CD14-positive monocyte (primary cell): ENCODE measurements at regions not wholly inside any gene's neighbourhood (a gene's known extent, or its start where the extent isn't known, plus 50 kb on each side); places are given as distances from the start of the nearest gene placed in this dataset.

Source experiments
- DNase-seq, 3 donors: peaks; one replicate each; pipeline ENCODE4 v3.0.0-alpha.2; 2011 to 2022
- H2AFZ ChIP-seq: 2 replicates; pipeline ENCODE4 v1.6.0; 2012; ENCODE audit warnings: mild to moderate bottlenecking, low read depth, low read length, inconsistent platforms; ENCODE audit not compliant: insufficient read depth, poor library complexity, severe bottlenecking
- H3K27ac ChIP-seq, 2 donors: 1 replicate in 1 of 2; 2 replicates in 1 of 2; pipeline ENCODE4 v1.5.1; 2012 to 2013; ENCODE audit warnings: low read length in 2 of 2, control low read depth in 1 of 2, inconsistent platforms in 1 of 2, low read depth in 1 of 2, mild to moderate bottlenecking in 1 of 2
- H3K27me3 ChIP-seq, 2 donors: one replicate each; pipeline versions ENCODE4 v1.6.0 to v1.6.1; 2011 to 2013; ENCODE audit warnings: low read length in 2 of 2; ENCODE audit not compliant: control insufficient read depth in 2 of 2, insufficient read depth in 2 of 2
- H3K36me3 ChIP-seq, 2 donors: replicated peaks in 1 of 2; 1 replicate in 1 of 2; 2 replicates in 1 of 2; pipeline versions ENCODE4 v1.5.1 to v1.6.1; 2012 to 2013; ENCODE audit warnings: low read length in 2 of 2, control low read depth in 1 of 2, inconsistent platforms in 1 of 2, mild to moderate bottlenecking in 1 of 2; ENCODE audit not compliant: insufficient read depth in 2 of 2, control insufficient read depth in 1 of 2
- H3K4me1 ChIP-seq, 2 donors: 1 replicate in 1 of 2; 2 replicates in 1 of 2; pipeline versions ENCODE4 v1.5.1 to v1.6.1; 2012 to 2013; ENCODE audit warnings: low read length in 2 of 2, control low read depth in 1 of 2, inconsistent platforms in 1 of 2, mild to moderate bottlenecking in 1 of 2, moderate library complexity in 1 of 2; ENCODE audit not compliant: insufficient read depth in 2 of 2, control insufficient read depth in 1 of 2
- H3K4me2 ChIP-seq: replicated peaks from 2 replicates; pipeline ENCODE3; 2012; ENCODE audit warnings: low read length, moderate library complexity, mild to moderate bottlenecking; ENCODE audit not compliant: poor library complexity, severe bottlenecking; ENCODE audit errors: extremely low read depth
- H3K4me3 ChIP-seq, 3 experiments: fragments of 200-600 bp in 1 of 3; sonication (generic) in 1 of 3; replicated peaks in 1 of 3; 1 replicate in 2 of 3; 2 replicates in 1 of 3; pipeline ENCODE4 v1.5.1; 2011 to 2013; ENCODE audit warnings: low read length in 3 of 3, mild to moderate bottlenecking in 3 of 3, control low read depth in 2 of 3, low read depth in 2 of 3, inconsistent platforms in 1 of 3, moderate library complexity in 1 of 3
- H3K79me2 ChIP-seq: 2 replicates; pipeline ENCODE4 v1.6.0; 2012; ENCODE audit warnings: mild to moderate bottlenecking, control low read depth, inconsistent platforms, low read length, moderate library complexity; ENCODE audit not compliant: insufficient read depth
- H3K9ac ChIP-seq: 2 replicates; pipeline ENCODE4 v1.6.0; 2017; ENCODE audit warnings: low read length, mild to moderate bottlenecking; ENCODE audit not compliant: insufficient read depth, poor library complexity, severe bottlenecking
- H3K9me3 ChIP-seq, 2 donors: replicated peaks in 1 of 2; 1 replicate in 1 of 2; 2 replicates in 1 of 2; pipeline versions ENCODE4 v1.5.1 to v1.6.1; 2012 to 2013; ENCODE audit warnings: low read length in 2 of 2, control low read depth in 1 of 2; ENCODE audit not compliant: control insufficient read depth in 1 of 2, insufficient read depth in 1 of 2
- H4K20me1 ChIP-seq: 2 replicates; pipeline ENCODE4 v1.6.0; 2012; ENCODE audit warnings: mild to moderate bottlenecking, low read length, control low read depth, moderate library complexity; ENCODE audit not compliant: insufficient read depth
- H3K27ac Mint-ChIP-seq, 7 donors: one replicate each; pipeline ENCODE4 v1.8.0; 2020; ENCODE audit warnings: mild to moderate bottlenecking in 7 of 7, mixed read lengths in 7 of 7, moderate library complexity in 6 of 7, inconsistent platforms in 2 of 7
- H3K27me3 Mint-ChIP-seq, 3 donors: one replicate each; pipeline ENCODE4 v1.8.0; 2021 to 2022; ENCODE audit warnings: low read depth in 3 of 3, mild to moderate bottlenecking in 3 of 3, mixed read lengths in 3 of 3, moderate library complexity in 3 of 3, inconsistent platforms in 1 of 3
- H3K36me3 Mint-ChIP-seq, 2 donors: one replicate each; pipeline ENCODE4 v1.8.0; 2020; ENCODE audit warnings: mixed read lengths in 2 of 2, inconsistent platforms in 1 of 2, mild to moderate bottlenecking in 1 of 2
- H3K4me1 Mint-ChIP-seq: one replicate; pipeline ENCODE4 v1.8.0; 2020; ENCODE audit warnings: mild to moderate bottlenecking, mixed read lengths
- H3K4me3 Mint-ChIP-seq, 2 donors: one replicate each; pipeline ENCODE4 v1.8.0; 2020; ENCODE audit warnings: mild to moderate bottlenecking in 2 of 2, mixed read lengths in 2 of 2, moderate library complexity in 1 of 2
- H3K9me3 Mint-ChIP-seq, 7 donors: one replicate each; pipeline ENCODE4 v1.8.0; 2020 to 2022; ENCODE audit warnings: mixed read lengths in 7 of 7, mild to moderate bottlenecking in 6 of 7, moderate library complexity in 6 of 7, inconsistent platforms in 2 of 7
- WGBS: methylation state at CpG from one replicate; pipeline ENCODE4 v1.1.5; 2013; ENCODE audit warnings: missing lambda C conversion rate; ENCODE audit not compliant: insufficient coverage; 5-methylcytosine and 5-hydroxymethylcytosine counted together
- intact Hi-C, 2 donors: fragments of 100-400 bp; cut with micrococcal nuclease; formaldehyde crosslinking; loops; one replicate each; pipeline versions ENCODE4 v1.15.0 to v1.15.1; 2023
- TF ChIP-seq, protein P1 (sequence below): fragments of 200-600 bp; IDR thresholded peaks from one replicate; pipeline ENCODE4 v1.8.0; 2022; ENCODE audit warnings: antibody characterized with exemption, mild to moderate bottlenecking

DNA sequence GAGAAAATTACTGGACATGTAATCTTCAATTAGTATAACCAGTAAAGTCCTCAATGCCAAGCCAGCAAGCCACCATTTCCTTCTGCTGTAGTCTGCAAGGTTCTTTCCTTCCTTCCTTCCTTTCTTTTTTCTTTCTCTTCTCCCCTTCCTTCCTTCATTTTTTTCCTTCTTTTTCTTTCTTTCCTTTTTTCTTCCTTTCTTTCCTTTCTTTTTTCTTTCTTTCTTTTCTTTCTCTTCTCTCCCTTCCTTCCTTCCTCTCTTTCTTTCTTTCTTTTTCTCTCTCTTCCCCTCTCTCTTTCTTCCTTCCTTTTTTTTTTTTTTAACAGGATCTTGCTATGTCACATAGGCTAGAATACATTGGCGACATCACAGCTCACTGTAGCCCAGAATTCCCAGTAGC, 369.8 kb downstream of the SEMA3D start:
- Mint-ChIP-seq H3K4me1 (no peaks in the 10 kb centered on the region), H3K27me3 (no peaks in the 10 kb centered on the region), H3K36me3 (no peaks in the 10 kb centered on the region), H3K4me3 (no peak overlapping the region), H3K9me3 (peaks cover 0 to 6% (median 0%) of the 10 kb centered on the region in 7 donors), H3K27ac (no peak overlapping the region)
- TF ChIP-seq, protein P1, sequence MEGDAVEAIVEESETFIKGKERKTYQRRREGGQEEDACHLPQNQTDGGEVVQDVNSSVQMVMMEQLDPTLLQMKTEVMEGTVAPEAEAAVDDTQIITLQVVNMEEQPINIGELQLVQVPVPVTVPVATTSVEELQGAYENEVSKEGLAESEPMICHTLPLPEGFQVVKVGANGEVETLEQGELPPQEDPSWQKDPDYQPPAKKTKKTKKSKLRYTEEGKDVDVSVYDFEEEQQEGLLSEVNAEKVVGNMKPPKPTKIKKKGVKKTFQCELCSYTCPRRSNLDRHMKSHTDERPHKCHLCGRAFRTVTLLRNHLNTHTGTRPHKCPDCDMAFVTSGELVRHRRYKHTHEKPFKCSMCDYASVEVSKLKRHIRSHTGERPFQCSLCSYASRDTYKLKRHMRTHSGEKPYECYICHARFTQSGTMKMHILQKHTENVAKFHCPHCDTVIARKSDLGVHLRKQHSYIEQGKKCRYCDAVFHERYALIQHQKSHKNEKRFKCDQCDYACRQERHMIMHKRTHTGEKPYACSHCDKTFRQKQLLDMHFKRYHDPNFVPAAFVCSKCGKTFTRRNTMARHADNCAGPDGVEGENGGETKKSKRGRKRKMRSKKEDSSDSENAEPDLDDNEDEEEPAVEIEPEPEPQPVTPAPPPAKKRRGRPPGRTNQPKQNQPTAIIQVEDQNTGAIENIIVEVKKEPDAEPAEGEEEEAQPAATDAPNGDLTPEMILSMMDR, result no peak
- no peak for DNase-seq
- Histone ChIP-seq H3K79me2 (no peaks in the 10 kb centered on the region), H3K27me3 (no peaks in the 10 kb centered on the region), H3K9me3 (no peaks in the 10 kb centered on the region), H2AFZ (no peak overlapping the region), H3K4me3 (no peak overlapping the region), H3K4me1 (no peaks in the 10 kb centered on the region), H3K27ac (no peak overlapping the region), H3K4me2 (no peak overlapping the region), H3K9ac (no peak overlapping the region), H4K20me1 (no peaks in the 10 kb centered on the region), H3K36me3 (no peaks in the 10 kb centered on the region)
- intact Hi-C loops, result no loop called here
- WGBS, result no CpG with 5 or more reads among the region's 1 CpG

DNA sequence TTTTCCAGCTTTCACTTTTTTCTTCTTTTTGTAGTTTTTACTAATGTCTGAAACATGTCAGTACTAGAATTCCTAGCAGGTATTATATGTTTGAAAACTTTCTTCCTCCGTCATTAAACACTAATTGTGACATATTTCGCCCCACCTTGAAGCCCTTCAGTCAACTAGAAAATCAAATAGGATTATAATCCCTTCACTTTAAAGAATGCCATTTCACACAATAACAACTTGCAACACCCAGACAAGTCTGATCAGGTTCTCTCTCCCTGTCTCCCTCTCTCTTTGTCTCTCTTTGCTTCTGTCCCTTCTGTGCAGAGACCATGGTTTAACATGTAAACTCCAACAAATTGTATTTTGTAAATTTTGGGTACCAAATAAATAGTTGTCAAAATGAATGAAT, 373.5 kb downstream of the SEMA3D start:
- 50% methylated on average over 2 of the region's 2 CpGs for WGBS
- Histone ChIP-seq H3K9me3 (no peaks in the 10 kb centered on the region), H2AFZ (no peak overlapping the region), H3K27me3 (no peaks in the 10 kb centered on the region), H3K9ac (no peak overlapping the region), H3K4me1 (no peaks in the 10 kb centered on the region), H4K20me1 (no peaks in the 10 kb centered on the region), H3K27ac (no peak overlapping the region), H3K4me3 (no peak overlapping the region), H3K4me2 (no peak overlapping the region), H3K79me2 (no peaks in the 10 kb centered on the region), H3K36me3 (no peaks in the 10 kb centered on the region)
- intact Hi-C loops, result no loop called here
- TF ChIP-seq, protein P1, result no peak
- H3K9me3 Mint-ChIP-seq, result peaks cover 0 to 6% (median 0%) of the 10 kb centered on the region in 7 donors
- H3K4me3 Mint-ChIP-seq, result no peak overlapping the region
- no peak for DNase-seq
- no peaks in the 10 kb centered on the region for H3K27me3 Mint-ChIP-seq
- no peaks in the 10 kb centered on the region for H3K36me3 Mint-ChIP-seq
- no peak overlapping the region for H3K27ac Mint-ChIP-seq
- H3K4me1 Mint-ChIP-seq, result no peaks in the 10 kb centered on the region
